ENCODE measurements at regions not wholly inside any gene's neighbourhood (a gene's known extent, or its start where the extent isn't known, plus 50 kb on each side); places are given as distances from the start of the nearest gene placed in this dataset.

- no peak overlapping the region for H3K18ac ChIP-seq (ENCODE audit: insufficient read length, low read depth, low read length)
Observed at GRCh38 chr10:108616559-108617285, 1306.6 kb downstream of the XPNPEP1 start.

More at GRCh38 chr10:108616559-108617285, 1306.6 kb downstream of the XPNPEP1 start:
- H3K4ac ChIP-seq (ENCODE audit: low read depth, low read length), result no peak overlapping the region
- DNase-seq, result no peak
- no peak overlapping the region for H2BK15ac ChIP-seq (ENCODE audit: low read depth, low read length)
- H3K23me2 ChIP-seq (ENCODE audit: insufficient read length, low read depth, low read length, poor library complexity, severe bottlenecking), result no peaks in the 10 kb centered on the region
- H4K20me1 ChIP-seq (ENCODE audit: control insufficient read depth, insufficient read depth, insufficient read length), result no peaks in the 10 kb centered on the region
- no peak overlapping the region for H2BK12ac ChIP-seq (ENCODE audit: insufficient read length, low read depth, low read length)
- no peaks in the 10 kb centered on the region for H3K4me1 ChIP-seq (ENCODE audit: insufficient read depth, low read length)
- no peak overlapping the region for H2AFZ ChIP-seq (ENCODE audit: low read length)
- H2BK20ac ChIP-seq (ENCODE audit: low read depth, low read length, poor library complexity, severe bottlenecking), result no peak overlapping the region
- Mint-ChIP-seq H3K9me3 (no peaks in the 10 kb centered on the region), H3K4me1 (peaks cover 6 to 14% of the 10 kb centered on the region in 2 experiments; a peak in 3 of 4 replicates), H3K27me3 (ENCODE audit: low read depth) (no peaks in the 10 kb centered on the region; the same call in 1 of the 2 replicates), H3K4me3 (no peak overlapping the region), H3K27ac (no peak overlapping the region), H3K36me3 (ENCODE audit: insufficient read depth in 1 of 3, low read depth in 3 of 3) (no peaks in the 10 kb centered on the region)
- no peak overlapping the region for H2BK120ac ChIP-seq (ENCODE audit: low read depth, low read length, poor library complexity, severe bottlenecking)
- H2AK5ac ChIP-seq (ENCODE audit: insufficient read length, low read length), result no peak overlapping the region
- no peaks in the 10 kb centered on the region for H3K79me2 ChIP-seq (ENCODE audit: insufficient read depth, low read length)
- H3K27me3 ChIP-seq (ENCODE audit: insufficient read depth, low read length), result no peaks in the 10 kb centered on the region
- TF ChIP-seq, protein P1, sequence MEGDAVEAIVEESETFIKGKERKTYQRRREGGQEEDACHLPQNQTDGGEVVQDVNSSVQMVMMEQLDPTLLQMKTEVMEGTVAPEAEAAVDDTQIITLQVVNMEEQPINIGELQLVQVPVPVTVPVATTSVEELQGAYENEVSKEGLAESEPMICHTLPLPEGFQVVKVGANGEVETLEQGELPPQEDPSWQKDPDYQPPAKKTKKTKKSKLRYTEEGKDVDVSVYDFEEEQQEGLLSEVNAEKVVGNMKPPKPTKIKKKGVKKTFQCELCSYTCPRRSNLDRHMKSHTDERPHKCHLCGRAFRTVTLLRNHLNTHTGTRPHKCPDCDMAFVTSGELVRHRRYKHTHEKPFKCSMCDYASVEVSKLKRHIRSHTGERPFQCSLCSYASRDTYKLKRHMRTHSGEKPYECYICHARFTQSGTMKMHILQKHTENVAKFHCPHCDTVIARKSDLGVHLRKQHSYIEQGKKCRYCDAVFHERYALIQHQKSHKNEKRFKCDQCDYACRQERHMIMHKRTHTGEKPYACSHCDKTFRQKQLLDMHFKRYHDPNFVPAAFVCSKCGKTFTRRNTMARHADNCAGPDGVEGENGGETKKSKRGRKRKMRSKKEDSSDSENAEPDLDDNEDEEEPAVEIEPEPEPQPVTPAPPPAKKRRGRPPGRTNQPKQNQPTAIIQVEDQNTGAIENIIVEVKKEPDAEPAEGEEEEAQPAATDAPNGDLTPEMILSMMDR (conservative IDR thresholded peaks at IDR 0.05), result no peak
- H3K23ac ChIP-seq (ENCODE audit: insufficient read length, low read depth, low read length), result no peak overlapping the region
- no peak overlapping the region for H2BK5ac ChIP-seq (ENCODE audit: insufficient read length, low read length)
- H4K91ac ChIP-seq (ENCODE audit: insufficient read length, low read depth, low read length), result no peak overlapping the region
- H3K14ac ChIP-seq (ENCODE audit: insufficient read depth, low read length), result no peak overlapping the region
- no peak overlapping the region for H3K56ac ChIP-seq (ENCODE audit: insufficient read length, low read depth, low read length)
- H3T11ph ChIP-seq (ENCODE audit: low read length), result no peak overlapping the region
- no peaks in the 10 kb centered on the region for H3K9me3 ChIP-seq (ENCODE audit: control insufficient read depth, low read depth, low read length)
- H3K27ac ChIP-seq (ENCODE audit: insufficient read length, low read depth, low read length), result no peak overlapping the region
- H4K5ac ChIP-seq (ENCODE audit: insufficient read length, low read depth, low read length), result no peak overlapping the region
- H4K8ac ChIP-seq (replicated peaks; ENCODE audit: insufficient read length, low read depth, low read length), result no peak overlapping the region
- no peak overlapping the region for H3K4me2 ChIP-seq (ENCODE audit: insufficient read depth, insufficient read length, low read length)
- WGBS (ENCODE audit: extremely low coverage, insufficient read length, low lambda C conversion rate), result no CpG with 5 or more reads among the region's 6 CpGs
- H3K9ac ChIP-seq (ENCODE audit: extremely low read depth, insufficient read length, low read length), result no peak overlapping the region
- H3K79me1 ChIP-seq (ENCODE audit: insufficient read depth, low read depth, low read length, poor library complexity, severe bottlenecking), result no peaks in the 10 kb centered on the region

Data from H9 (cell line).